SK-N-MC (cell line): ENCODE measurements at regions not wholly inside any gene's neighbourhood (a gene's known extent, or its start where the extent isn't known, plus 50 kb on each side); places are given as distances from the start of the nearest gene placed in this dataset.

Experiments used
- EZH2 ChIP-seq: fragments of 200-600 bp; sonication (generic); IDR thresholded peaks from one replicate; pipeline ENCODE4 v1.6.1; 2017; ENCODE audit warnings: antibody characterized with exemption
- POLR2AphosphoS5 ChIP-seq: IDR thresholded peaks from 2 replicates; pipeline ENCODE4 v1.6.1; 2012; ENCODE audit warnings: mild to moderate bottlenecking, low read depth, low read length, borderline replicate concordance

GRCh38 chr10:55495555-55495954 lies 694.5 kb upstream of the PCDH15 start:
- no peak for TF ChIP-seq EZH2
- no peak for TF ChIP-seq POLR2AphosphoS5
